Astrocyte of the hippocampus (primary cell): ENCODE measurements at regions not wholly inside any gene's neighbourhood (a gene's known extent, or its start where the extent isn't known, plus 50 kb on each side); places are given as distances from the start of the nearest gene placed in this dataset.

Source experiments
- DNase-seq: peaks from one replicate; pipeline ENCODE4 v3.0.0; 2011; ENCODE audit warnings: low read depth, low spot score

GRCh38 chr5:82808960-82809359, 268.2 kb downstream of the TMEM167A start:
- no peak for DNase-seq

GRCh38 chr5:82807021-82807420, 270.2 kb downstream of the TMEM167A start:
- DNase-seq = no peak

- peak; percentile 11 for DNase-seq
Measured at GRCh38 chr5:82806513-82806912, 270.7 kb downstream of the TMEM167A start.

GRCh38 chr5:82804155-82804690, 273.0 kb downstream of the TMEM167A start:
- no peak for DNase-seq

- no peak for DNase-seq
Measured at GRCh38 chr5:82802954-82803353, 274.2 kb downstream of the TMEM167A start.

GRCh38 chr5:82800826-82801225, 276.4 kb downstream of the TMEM167A start:
- no peak for DNase-seq

- no peak for DNase-seq
Measured at GRCh38 chr5:82799361-82800077, 277.7 kb downstream of the TMEM167A start.

GRCh38 chr5:82798676-82799075, 278.5 kb downstream of the TMEM167A start:
- DNase-seq = no peak

- no peak for DNase-seq
Measured at GRCh38 chr5:82796643-82797416, 280.4 kb downstream of the TMEM167A start.

- no peak for DNase-seq
Measured at GRCh38 chr5:82794876-82795275, 282.3 kb downstream of the TMEM167A start.

- no peak for DNase-seq
Measured at GRCh38 chr5:82793808-82794419, 283.3 kb downstream of the TMEM167A start.

- DNase-seq = no peak
Measured at GRCh38 chr5:82792096-82792495, 285.1 kb downstream of the TMEM167A start.

GRCh38 chr5:82789095-82789494, 288.1 kb downstream of the TMEM167A start:
- DNase-seq = no peak

GRCh38 chr5:82786748-82787147, 290.4 kb downstream of the TMEM167A start:
- DNase-seq = no peak

GRCh38 chr5:82785882-82786509, 291.2 kb downstream of the TMEM167A start:
- DNase-seq = no peak

- DNase-seq = no peak
Measured at GRCh38 chr5:82785456-82785855, 291.7 kb downstream of the TMEM167A start.

- DNase-seq = no peak
Measured at GRCh38 chr5:82784521-82784920, 292.7 kb downstream of the TMEM167A start.

GRCh38 chr5:82777106-82777505, 300.1 kb downstream of the TMEM167A start:
- DNase-seq = peak; percentile 9

GRCh38 chr5:82772281-82772680, 304.9 kb downstream of the TMEM167A start:
- DNase-seq = no peak

GRCh38 chr5:82766206-82766605, 311.0 kb downstream of the TMEM167A start:
- no peak for DNase-seq

- DNase-seq = no peak
Measured at GRCh38 chr5:82765765-82766164, 311.4 kb downstream of the TMEM167A start.

- no peak for DNase-seq
Measured at GRCh38 chr5:82760856-82761255, 316.3 kb downstream of the TMEM167A start.
